ENCODE measurements at regions not wholly inside any gene's neighbourhood (a gene's known extent, or its start where the extent isn't known, plus 50 kb on each side); places are given as distances from the start of the nearest gene placed in this dataset.

- no peak for TF ChIP-seq CTCF (IDR thresholded peaks at IDR 0.05; ENCODE audit: poor library complexity, severe bottlenecking)
- no peak for TF ChIP-seq EZH2 (IDR thresholded peaks at IDR 0.05; ENCODE audit: borderline replicate concordance, insufficient read depth, low read length, poor library complexity, severe bottlenecking)
- no peak for TF ChIP-seq SMC3 (conservative IDR thresholded peaks at IDR 0.05; ENCODE audit: poor library complexity)
- TF ChIP-seq REST (IDR thresholded peaks at IDR 0.05; ENCODE audit: borderline replicate concordance): no peak
- Histone ChIP-seq H3F3A (ENCODE audit: insufficient read depth, low read length, poor library complexity, severe bottlenecking) (no peaks in the 10 kb centered on the region), H3K9me3 (ENCODE audit: low read length) (no peaks in the 10 kb centered on the region), H2AFZ (ENCODE audit: low read depth, low read length) (no peak overlapping the region), H3K79me2 (replicated peaks; ENCODE audit: insufficient read depth, low read length) (no peaks in the 10 kb centered on the region), H3K4me2 (ENCODE audit: low read length) (no peak overlapping the region), H3K4me3 (ENCODE audit: low read length) (no peak overlapping the region), H3K9ac (ENCODE audit: low read length) (no peak overlapping the region), H3K36me3 (ENCODE audit: insufficient read depth, low read length) (no peaks in the 10 kb centered on the region), H3K9me2 (ENCODE audit: insufficient read depth, low read length) (no peaks in the 10 kb centered on the region), H3K27me3 (ENCODE audit: insufficient read depth, low read depth, low read length) (no peaks in the 10 kb centered on the region), H4K20me1 (ENCODE audit: insufficient read depth) (peaks cover 2% of the 10 kb centered on the region), H3K27ac (ENCODE audit: low read length) (no peak overlapping the region)
Observed at GRCh38 chr6:124877468-124877867, 84.8 kb upstream of the RNF217 start.

- Histone ChIP-seq H3K4me3 (ENCODE audit: low read length) (no peak overlapping the region), H2AFZ (ENCODE audit: low read depth, low read length) (no peak overlapping the region), H3K9me2 (ENCODE audit: insufficient read depth, low read length) (no peaks in the 10 kb centered on the region), H3K4me2 (ENCODE audit: low read length) (no peak overlapping the region), H3K27ac (ENCODE audit: low read length) (no peak overlapping the region), H3F3A (ENCODE audit: insufficient read depth, low read length, poor library complexity, severe bottlenecking) (no peaks in the 10 kb centered on the region), H4K20me1 (ENCODE audit: insufficient read depth) (no peaks in the 10 kb centered on the region), H3K9me3 (ENCODE audit: low read length) (no peaks in the 10 kb centered on the region), H3K27me3 (ENCODE audit: insufficient read depth, low read depth, low read length) (no peaks in the 10 kb centered on the region), H3K36me3 (ENCODE audit: insufficient read depth, low read length) (no peaks in the 10 kb centered on the region), H3K79me2 (replicated peaks; ENCODE audit: insufficient read depth, low read length) (no peaks in the 10 kb centered on the region), H3K9ac (ENCODE audit: low read length) (no peak overlapping the region)
- TF ChIP-seq REST (IDR thresholded peaks at IDR 0.05; ENCODE audit: borderline replicate concordance) (no peak), EZH2 (IDR thresholded peaks at IDR 0.05; ENCODE audit: borderline replicate concordance, insufficient read depth, low read length, poor library complexity, severe bottlenecking) (no peak), EP300 (conservative IDR thresholded peaks at IDR 0.05; ENCODE audit: poor library complexity, severe bottlenecking) (no peak), CTCF (IDR thresholded peaks at IDR 0.05; ENCODE audit: poor library complexity, severe bottlenecking) (no peak), POLR2AphosphoS5 (IDR thresholded peaks at IDR 0.05) (no peak), RAD21 (conservative IDR thresholded peaks at IDR 0.05) (no peak)
Observed at GRCh38 chr6:124879110-124879991, 82.9 kb upstream of the RNF217 start.

Data from neural cell (in vitro differentiated cells).